ENCODE measurements at regions not wholly inside any gene's neighbourhood (a gene's known extent, or its start where the extent isn't known, plus 50 kb on each side); places are given as distances from the start of the nearest gene placed in this dataset.
A peak's percentile ranks its signal among the peaks of the same experiment; 100 is the strongest.
"Not testable (repeated sequence)": the region's sequence is repeated elsewhere in the genome, so short reads cannot be mapped to it uniquely, and the experiment has no call there.

GRCh38 chr11:121358760-121359159 lies 66.2 kb downstream of the SC5D start:
- H4K8ac ChIP-seq (ENCODE audit: low read depth, low read length), result no peak overlapping the region
- no peak overlapping the region for H3K9ac ChIP-seq (ENCODE audit: low read depth, low read length, poor library complexity)
- no peak overlapping the region for H3K23ac ChIP-seq (ENCODE audit: low read depth, low read length, poor library complexity)
- H3K4me2 ChIP-seq (ENCODE audit: insufficient read depth, low read length, poor library complexity, severe bottlenecking), result no peak overlapping the region
- DNase-seq (ENCODE audit: low spot score), result no peak
- H3K4me1 ChIP-seq (ENCODE audit: control insufficient read depth in 2 of 2, insufficient read depth in 1 of 2, low read depth in 1 of 2, low read length in 2 of 2), result no peaks in the 10 kb centered on the region
- H2BK15ac ChIP-seq (ENCODE audit: low read length), result no peak overlapping the region
- no peak overlapping the region for H3K14ac ChIP-seq (ENCODE audit: low read length)
- no peaks in the 10 kb centered on the region for H3K36me3 ChIP-seq (replicated peaks in 1 of 2; ENCODE audit: control insufficient read depth in 2 of 2, insufficient read depth in 2 of 2, low read length in 2 of 2)
- H3K9me3 ChIP-seq (replicated peaks in 1 of 2; ENCODE audit: control insufficient read depth in 2 of 2, insufficient read depth in 1 of 2, low read depth in 1 of 2, low read length in 2 of 2), result no peaks in the 10 kb centered on the region
- no peak overlapping the region for H2AK5ac ChIP-seq (ENCODE audit: low read depth, low read length)
- H3K4me3 ChIP-seq (ENCODE audit: low read length in 2 of 2), result no peak overlapping the region
- no peak overlapping the region for H2AFZ ChIP-seq (ENCODE audit: low read length)
- H4K91ac ChIP-seq (ENCODE audit: low read depth, low read length, poor library complexity), result no peak overlapping the region
- no peak overlapping the region for H2BK5ac ChIP-seq (ENCODE audit: low read length)
- no peak overlapping the region for H3K27ac ChIP-seq (replicated peaks; ENCODE audit: low read length)
- H2BK120ac ChIP-seq (ENCODE audit: low read depth, low read length), result no peak overlapping the region
- H3K4ac ChIP-seq (ENCODE audit: low read length), result no peak overlapping the region
- H3K18ac ChIP-seq (ENCODE audit: low read length), result no peak overlapping the region
- H2BK12ac ChIP-seq (ENCODE audit: low read length), result no peak overlapping the region
- H3K79me1 ChIP-seq (ENCODE audit: low read depth, low read length), result no peaks in the 10 kb centered on the region
- no CpG with 5 or more reads among the region's 1 CpG for WGBS, 2 donors (ENCODE audit: extremely low coverage in 2 of 2, insufficient read length in 2 of 2, insufficient replicate concordance in 1 of 2)
- H3K27me3 ChIP-seq (ENCODE audit: control insufficient read depth in 3 of 3, insufficient read depth in 3 of 3, low read depth in 1 of 3, low read length in 3 of 3), result no peaks in the 10 kb centered on the region

GRCh38 chr11:121359591-121359990 lies 67.0 kb downstream of the SC5D start:
- H3K4me1 ChIP-seq (ENCODE audit: control insufficient read depth in 2 of 2, insufficient read depth in 1 of 2, low read depth in 1 of 2, low read length in 2 of 2), result no peaks in the 10 kb centered on the region
- no peaks in the 10 kb centered on the region for H3K9me3 ChIP-seq (replicated peaks in 1 of 2; ENCODE audit: control insufficient read depth in 2 of 2, insufficient read depth in 1 of 2, low read depth in 1 of 2, low read length in 2 of 2)

GRCh38 chr11:121362955-121363354 lies 70.4 kb downstream of the SC5D start:
- H3K14ac ChIP-seq (ENCODE audit: low read length); H3K9me3 ChIP-seq (replicated peaks in 1 of 2; ENCODE audit: control insufficient read depth in 2 of 2, insufficient read depth in 1 of 2, low read depth in 1 of 2, low read length in 2 of 2); H3K9ac ChIP-seq (ENCODE audit: low read depth, low read length, poor library complexity); H3K27me3 ChIP-seq (ENCODE audit: control insufficient read depth in 3 of 3, insufficient read depth in 3 of 3, low read depth in 1 of 3, low read length in 3 of 3); H3K18ac ChIP-seq (ENCODE audit: low read length); H2BK5ac ChIP-seq (ENCODE audit: low read length); H3K23ac ChIP-seq (ENCODE audit: low read depth, low read length, poor library complexity); H2AFZ ChIP-seq (ENCODE audit: low read length); H3K4me2 ChIP-seq (ENCODE audit: insufficient read depth, low read length, poor library complexity, severe bottlenecking); H3K4me1 ChIP-seq (ENCODE audit: control insufficient read depth in 2 of 2, insufficient read depth in 1 of 2, low read depth in 1 of 2, low read length in 2 of 2); H2AK5ac ChIP-seq (ENCODE audit: low read depth, low read length); H2BK15ac ChIP-seq (ENCODE audit: low read length); H3K27ac ChIP-seq (replicated peaks; ENCODE audit: low read length); DNase-seq (ENCODE audit: low spot score); H3K36me3 ChIP-seq (replicated peaks in 1 of 2; ENCODE audit: control insufficient read depth in 2 of 2, insufficient read depth in 2 of 2, low read length in 2 of 2); H3K4ac ChIP-seq (ENCODE audit: low read length); H4K8ac ChIP-seq (ENCODE audit: low read depth, low read length); H2BK12ac ChIP-seq (ENCODE audit: low read length); H4K91ac ChIP-seq (ENCODE audit: low read depth, low read length, poor library complexity); H2BK120ac ChIP-seq (ENCODE audit: low read depth, low read length); H3K79me1 ChIP-seq (ENCODE audit: low read depth, low read length): not testable (repeated sequence)
- no CpG with 5 or more reads among the region's 41 CpGs for WGBS, 2 donors (ENCODE audit: extremely low coverage in 2 of 2, insufficient read length in 2 of 2, insufficient replicate concordance in 1 of 2)
- H3K4me3 ChIP-seq (ENCODE audit: low read length in 2 of 2), result peak overlapping the region in 1 of 2 donors; percentile 19

More at GRCh38 chr11:121359591-121359990, 67.0 kb downstream of the SC5D start:
- Histone ChIP-seq H3K14ac (ENCODE audit: low read length) (no peak overlapping the region), H3K27me3 (ENCODE audit: control insufficient read depth in 3 of 3, insufficient read depth in 3 of 3, low read depth in 1 of 3, low read length in 3 of 3) (no peaks in the 10 kb centered on the region), H3K4ac (ENCODE audit: low read length) (no peak overlapping the region), H3K4me2 (ENCODE audit: insufficient read depth, low read length, poor library complexity, severe bottlenecking) (no peak overlapping the region), H3K36me3 (replicated peaks in 1 of 2; ENCODE audit: control insufficient read depth in 2 of 2, insufficient read depth in 2 of 2, low read length in 2 of 2) (no peaks in the 10 kb centered on the region), H3K79me1 (ENCODE audit: low read depth, low read length) (no peaks in the 10 kb centered on the region), H2AFZ (ENCODE audit: low read length) (no peak overlapping the region), H2BK12ac (ENCODE audit: low read length) (no peak overlapping the region), H3K4me3 (ENCODE audit: low read length in 2 of 2) (no peak overlapping the region), H2BK15ac (ENCODE audit: low read length) (no peak overlapping the region), H3K9ac (ENCODE audit: low read depth, low read length, poor library complexity) (no peak overlapping the region), H4K8ac (ENCODE audit: low read depth, low read length) (no peak overlapping the region), H2AK5ac (ENCODE audit: low read depth, low read length) (no peak overlapping the region), H3K27ac (replicated peaks; ENCODE audit: low read length) (no peak overlapping the region), H2BK5ac (ENCODE audit: low read length) (no peak overlapping the region), H3K23ac (ENCODE audit: low read depth, low read length, poor library complexity) (no peak overlapping the region), H3K18ac (ENCODE audit: low read length) (no peak overlapping the region), H4K91ac (ENCODE audit: low read depth, low read length, poor library complexity) (no peak overlapping the region), H2BK120ac (ENCODE audit: low read depth, low read length) (no peak overlapping the region)
- no peak for DNase-seq (ENCODE audit: low spot score)

- H3K27me3 ChIP-seq (ENCODE audit: control insufficient read depth in 3 of 3, insufficient read depth in 3 of 3, low read depth in 1 of 3, low read length in 3 of 3), result no peaks in the 10 kb centered on the region
- no CpG with 5 or more reads among the region's 4 CpGs for WGBS, 2 donors (ENCODE audit: extremely low coverage in 2 of 2, insufficient read length in 2 of 2, insufficient replicate concordance in 1 of 2)
Observed at GRCh38 chr11:121365304-121365703, 72.7 kb downstream of the SC5D start.

More at GRCh38 chr11:121365304-121365703, 72.7 kb downstream of the SC5D start:
- H3K36me3 ChIP-seq (replicated peaks in 1 of 2; ENCODE audit: control insufficient read depth in 2 of 2, insufficient read depth in 2 of 2, low read length in 2 of 2), result no peaks in the 10 kb centered on the region
- peaks cover 0 to 4% of the 10 kb centered on the region in 2 donors for H3K9me3 ChIP-seq (replicated peaks in 1 of 2; ENCODE audit: control insufficient read depth in 2 of 2, insufficient read depth in 1 of 2, low read depth in 1 of 2, low read length in 2 of 2)
- H4K8ac ChIP-seq (ENCODE audit: low read depth, low read length), result no peak overlapping the region
- no peaks in the 10 kb centered on the region for H3K79me1 ChIP-seq (ENCODE audit: low read depth, low read length)
- H3K4ac ChIP-seq (ENCODE audit: low read length), result no peak overlapping the region
- no peak overlapping the region for H3K9ac ChIP-seq (ENCODE audit: low read depth, low read length, poor library complexity)
- H4K91ac ChIP-seq (ENCODE audit: low read depth, low read length, poor library complexity), result no peak overlapping the region
- H2AFZ ChIP-seq (ENCODE audit: low read length), result no peak overlapping the region
- no peak overlapping the region for H3K27ac ChIP-seq (replicated peaks; ENCODE audit: low read length)
- no peak overlapping the region for H3K14ac ChIP-seq (ENCODE audit: low read length)
- no peak overlapping the region for H3K4me2 ChIP-seq (ENCODE audit: insufficient read depth, low read length, poor library complexity, severe bottlenecking)
- H2BK15ac ChIP-seq (ENCODE audit: low read length), result no peak overlapping the region
- no peak overlapping the region for H2AK5ac ChIP-seq (ENCODE audit: low read depth, low read length)
- no peak overlapping the region for H2BK120ac ChIP-seq (ENCODE audit: low read depth, low read length)
- H2BK5ac ChIP-seq (ENCODE audit: low read length), result no peak overlapping the region
- no peak for DNase-seq (ENCODE audit: low spot score)
- H3K4me1 ChIP-seq (ENCODE audit: control insufficient read depth in 2 of 2, insufficient read depth in 1 of 2, low read depth in 1 of 2, low read length in 2 of 2), result peaks cover 4 to 6% of the 10 kb centered on the region in 2 donors
- H3K18ac ChIP-seq (ENCODE audit: low read length), result no peak overlapping the region
- H2BK12ac ChIP-seq (ENCODE audit: low read length), result no peak overlapping the region
- no peak overlapping the region for H3K4me3 ChIP-seq (ENCODE audit: low read length in 2 of 2)
- H3K23ac ChIP-seq (ENCODE audit: low read depth, low read length, poor library complexity), result no peak overlapping the region

All from neuronal stem cell (in vitro differentiated cells).